ENCODE measurements at regions not wholly inside any gene's neighbourhood (a gene's known extent, or its start where the extent isn't known, plus 50 kb on each side); places are given as distances from the start of the nearest gene placed in this dataset.

DNA sequence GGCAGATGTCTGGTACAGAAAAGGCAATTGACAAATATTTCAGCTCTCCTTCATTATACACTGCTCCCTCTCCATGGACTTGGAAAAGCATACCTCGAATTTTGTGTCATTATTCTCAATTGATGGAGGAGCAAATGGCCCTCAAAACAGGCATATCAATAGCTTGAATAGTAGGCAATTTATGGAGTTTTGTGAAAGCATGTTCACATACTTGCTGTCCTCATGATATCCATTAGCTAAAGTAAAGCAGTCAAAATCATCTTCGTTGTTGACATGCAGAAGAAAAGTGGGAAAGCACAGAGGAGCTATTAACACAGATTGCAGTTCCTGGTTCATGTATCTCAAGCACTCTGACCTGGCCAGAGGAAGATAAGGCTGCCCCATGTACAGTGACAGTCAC lies 472.8 kb downstream of the CCSER2 start:
- Histone ChIP-seq H3K27ac (ENCODE audit: low read depth in 1 of 2, low read length in 2 of 2) (no peak overlapping the region), H3K4me1 (ENCODE audit: control insufficient read depth in 1 of 2, insufficient read depth in 2 of 2, low read length in 2 of 2) (no peaks in the 10 kb centered on the region), H4K20me1 (ENCODE audit: insufficient read depth, low read length) (no peaks in the 10 kb centered on the region), H3K79me2 (ENCODE audit: insufficient read depth, low read length) (no peaks in the 10 kb centered on the region), H3K4me3 (replicated peaks in 1 of 3; ENCODE audit: low read depth in 2 of 3, low read length in 3 of 3) (no peak overlapping the region), H3K9ac (ENCODE audit: insufficient read depth, low read length, poor library complexity, severe bottlenecking) (no peak overlapping the region), H3K4me2 (replicated peaks; ENCODE audit: extremely low read depth, low read length, poor library complexity, severe bottlenecking) (no peak overlapping the region), H3K36me3 (replicated peaks in 1 of 2; ENCODE audit: control insufficient read depth in 1 of 2, insufficient read depth in 2 of 2, low read length in 2 of 2) (no peaks in the 10 kb centered on the region), H3K27me3 (ENCODE audit: control insufficient read depth in 2 of 2, insufficient read depth in 2 of 2, low read length in 2 of 2) (no peaks in the 10 kb centered on the region), H2AFZ (ENCODE audit: insufficient read depth, low read depth, low read length, poor library complexity, severe bottlenecking) (no peak overlapping the region), H3K9me3 (replicated peaks in 1 of 2; ENCODE audit: control insufficient read depth in 1 of 2, insufficient read depth in 1 of 2, low read length in 2 of 2) (no peaks in the 10 kb centered on the region)
- Mint-ChIP-seq H3K9me3 (peaks cover 0 to 4% (median 2%) of the 10 kb centered on the region in 7 donors), H3K4me3 (no peak overlapping the region), H3K36me3 (no peaks in the 10 kb centered on the region), H3K27ac (no peak overlapping the region), H3K27me3 (ENCODE audit: low read depth in 3 of 3) (peaks cover 0 to 5% (median 2%) of the 10 kb centered on the region in 3 donors), H3K4me1 (no peaks in the 10 kb centered on the region)
- intact Hi-C loops (cut with micrococcal nuclease): no loop called here
- no peak for DNase-seq
- TF ChIP-seq, protein P1, sequence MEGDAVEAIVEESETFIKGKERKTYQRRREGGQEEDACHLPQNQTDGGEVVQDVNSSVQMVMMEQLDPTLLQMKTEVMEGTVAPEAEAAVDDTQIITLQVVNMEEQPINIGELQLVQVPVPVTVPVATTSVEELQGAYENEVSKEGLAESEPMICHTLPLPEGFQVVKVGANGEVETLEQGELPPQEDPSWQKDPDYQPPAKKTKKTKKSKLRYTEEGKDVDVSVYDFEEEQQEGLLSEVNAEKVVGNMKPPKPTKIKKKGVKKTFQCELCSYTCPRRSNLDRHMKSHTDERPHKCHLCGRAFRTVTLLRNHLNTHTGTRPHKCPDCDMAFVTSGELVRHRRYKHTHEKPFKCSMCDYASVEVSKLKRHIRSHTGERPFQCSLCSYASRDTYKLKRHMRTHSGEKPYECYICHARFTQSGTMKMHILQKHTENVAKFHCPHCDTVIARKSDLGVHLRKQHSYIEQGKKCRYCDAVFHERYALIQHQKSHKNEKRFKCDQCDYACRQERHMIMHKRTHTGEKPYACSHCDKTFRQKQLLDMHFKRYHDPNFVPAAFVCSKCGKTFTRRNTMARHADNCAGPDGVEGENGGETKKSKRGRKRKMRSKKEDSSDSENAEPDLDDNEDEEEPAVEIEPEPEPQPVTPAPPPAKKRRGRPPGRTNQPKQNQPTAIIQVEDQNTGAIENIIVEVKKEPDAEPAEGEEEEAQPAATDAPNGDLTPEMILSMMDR (IDR thresholded peaks at IDR 0.05): no peak
- WGBS (ENCODE audit: insufficient coverage): no CpG with 5 or more reads among the region's 2 CpGs

DNA sequence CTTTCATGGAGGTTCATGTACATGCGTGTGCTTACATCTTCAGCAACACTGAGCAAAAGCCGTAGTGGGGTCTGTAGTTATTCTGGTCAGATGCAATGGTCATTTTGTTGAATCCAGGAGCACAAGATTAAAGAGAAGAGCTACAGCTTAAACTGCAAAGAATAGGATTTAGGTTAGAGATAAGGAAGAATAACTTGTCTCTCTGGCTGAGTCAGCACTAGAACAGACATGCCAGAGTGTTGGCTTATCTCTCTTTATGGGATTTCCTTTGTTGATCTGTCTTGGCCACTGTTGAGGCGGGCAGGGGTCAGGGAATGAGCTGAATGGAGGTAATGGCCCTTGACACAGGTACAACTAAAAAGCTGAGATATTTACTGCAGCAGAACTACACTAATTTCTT lies 473.5 kb downstream of the CCSER2 start:
- no peak for DNase-seq
- TF ChIP-seq, protein P1 (IDR thresholded peaks at IDR 0.05): no peak
- H3K9ac ChIP-seq (ENCODE audit: insufficient read depth, low read length, poor library complexity, severe bottlenecking): no peak overlapping the region
- no peak overlapping the region for H3K4me3 ChIP-seq (replicated peaks in 1 of 3; ENCODE audit: low read depth in 2 of 3, low read length in 3 of 3)
- no peaks in the 10 kb centered on the region for H3K79me2 ChIP-seq (ENCODE audit: insufficient read depth, low read length)
- intact Hi-C loops (cut with micrococcal nuclease): no loop called here
- H4K20me1 ChIP-seq (ENCODE audit: insufficient read depth, low read length): no peaks in the 10 kb centered on the region
- Mint-ChIP-seq H3K4me3 (no peak overlapping the region), H3K9me3 (peaks cover 0 to 4% (median 2%) of the 10 kb centered on the region in 7 donors), H3K27ac (no peak overlapping the region), H3K27me3 (ENCODE audit: low read depth in 3 of 3) (peaks cover 0 to 5% (median 2%) of the 10 kb centered on the region in 3 donors), H3K36me3 (no peaks in the 10 kb centered on the region), H3K4me1 (no peaks in the 10 kb centered on the region)
- no peaks in the 10 kb centered on the region for H3K27me3 ChIP-seq (ENCODE audit: control insufficient read depth in 2 of 2, insufficient read depth in 2 of 2, low read length in 2 of 2)
- no peak overlapping the region for H3K4me2 ChIP-seq (replicated peaks; ENCODE audit: extremely low read depth, low read length, poor library complexity, severe bottlenecking)
- no peak overlapping the region for H2AFZ ChIP-seq (ENCODE audit: insufficient read depth, low read depth, low read length, poor library complexity, severe bottlenecking)
- H3K27ac ChIP-seq (ENCODE audit: low read depth in 1 of 2, low read length in 2 of 2): no peak overlapping the region
- 79% methylated on average over 2 of the region's 3 CpGs for WGBS (ENCODE audit: insufficient coverage)
- H3K9me3 ChIP-seq (replicated peaks in 1 of 2; ENCODE audit: control insufficient read depth in 1 of 2, insufficient read depth in 1 of 2, low read length in 2 of 2): no peaks in the 10 kb centered on the region
- no peaks in the 10 kb centered on the region for H3K4me1 ChIP-seq (ENCODE audit: control insufficient read depth in 1 of 2, insufficient read depth in 2 of 2, low read length in 2 of 2)
- H3K36me3 ChIP-seq (replicated peaks in 1 of 2; ENCODE audit: control insufficient read depth in 1 of 2, insufficient read depth in 2 of 2, low read length in 2 of 2): no peaks in the 10 kb centered on the region
